Heart left ventricle (tissue), 13 donors: ENCODE measurements at regions not wholly inside any gene's neighbourhood (a gene's known extent, or its start where the extent isn't known, plus 50 kb on each side); places are given as distances from the start of the nearest gene placed in this dataset.

Experiments used
- CTCF ChIP-seq, 12 donors: fragments of 200-600 bp; sonication (generic) in 4 of 12; IDR thresholded peaks; one replicate each; pipeline versions ENCODE4 v1.5.0 to v1.8.0; 2018 to 2022; ENCODE audit warnings: antibody characterized with exemption in 12 of 12, mild to moderate bottlenecking in 5 of 12
- POLR2A ChIP-seq, 2 donors: fragments of 450-650 bp; IDR thresholded peaks; one replicate each; pipeline ENCODE4 v1.6.1; 2017; ENCODE audit warnings: antibody characterized with exemption in 2 of 2, mild to moderate bottlenecking in 2 of 2, moderate library complexity in 2 of 2
- donor health status: ischemic (EF 13 %, LVEDD 7.1; RV severe dilation, severe dysfunction).
- donor health status: DM: no; HTN: yes; CAD: no.
- donor health status: DM: no; HTN: no; CAD: no.
- donor health status: ischemic (EF 25% LVEDD 6.9; RV normal size, moderate dysfunction).
- donor health status: ischemic (EF 25% LVEDD 5.7; RV mildly dilated, moderate dysfunction).
- donor health status: ischemic (EF 35%, LVEDD 5.7; RV mildly dilated, moderate dysfunction).
- donor health status: nonischemic (EF 11% LVEDD 7.7; RV severe dilation, severe dysfunction).
- donor health status: DM: yes; HTN: yes; CAD: no.
- donor health status: PGD.
- donor health status: ischemic (EF 29% LVEDD 5.4; RV normal size, mild dysfunction).
- donor health status: nonischemic (EF 23%, LVEDD 6.1; RV moderate dilation, normal function).

- TF ChIP-seq CTCF (IDR thresholded peaks at IDR 0.05) (no peak), POLR2A (IDR thresholded peaks at IDR 0.05) (no peak)
These were observed 263.7 kb downstream of the ANAPC1 start for GRCh38 chr2:111620281-111620680.
